Left ventricle myocardium superior (tissue), 1 donor: ENCODE measurements at regions not wholly inside any gene's neighbourhood (a gene's known extent, or its start where the extent isn't known, plus 50 kb on each side); places are given as distances from the start of the nearest gene placed in this dataset.
A peak's percentile ranks its signal among the peaks of the same experiment; 100 is the strongest.
"Not testable (repeated sequence)": the region's sequence is repeated elsewhere in the genome, so short reads cannot be mapped to it uniquely, and the experiment has no call there.

Experiments used
- ATAC-seq: fragments of 200-7000 bp; cut with Tn5 transposase; one replicate; pipeline ENCODE4 v1.9.1; 2020; ENCODE audit warnings: mild to moderate bottlenecking, moderate library complexity
- DNase-seq: peaks from one replicate; pipeline ENCODE4 v3.0.0-alpha.2; 2020
- intact Hi-C: fragments of 100-400 bp; cut with micrococcal nuclease; formaldehyde crosslinking; loops from one replicate; pipeline ENCODE4 v1.11.0; 2022
- donor health status: DM: no; HTN: yes; CAD: no; lungs with severe emphysema.

GRCh38 chrX:129361576-129361975, 161.7 kb downstream of the SMARCA1 start:
- intact Hi-C loops = no loop called here
- ATAC-seq = no peak
- DNase-seq = no peak

- intact Hi-C loops = no loop called here
- peak; percentile 12 for DNase-seq
- no peak for ATAC-seq
Measured at GRCh38 chrX:129360175-129360574, 163.1 kb downstream of the SMARCA1 start.

- no peak for DNase-seq
- no peak for ATAC-seq
- intact Hi-C loops = no loop called here
Measured at GRCh38 chrX:129359269-129359668, 164.0 kb downstream of the SMARCA1 start.

GRCh38 chrX:129357428-129357827, 165.9 kb downstream of the SMARCA1 start:
- DNase-seq, intact Hi-C loops, ATAC-seq: not testable (repeated sequence)

- DNase-seq (no peak), ATAC-seq (no peak)
- intact Hi-C loops = no loop called here
Measured at GRCh38 chrX:129347291-129347690, 176.0 kb downstream of the SMARCA1 start.

GRCh38 chrX:129346574-129346973, 176.7 kb downstream of the SMARCA1 start:
- ATAC-seq = no peak
- intact Hi-C loops = no loop called here
- no peak for DNase-seq

- intact Hi-C loops, ATAC-seq, DNase-seq: not testable (repeated sequence)
Measured at GRCh38 chrX:129337264-129337663, 186.0 kb downstream of the SMARCA1 start.

- no peak for DNase-seq
Measured at GRCh38 chrX:129323115-129323514, 200.2 kb downstream of the SMARCA1 start.

GRCh38 chrX:129318375-129318774, 204.9 kb downstream of the SMARCA1 start:
- intact Hi-C loops = no loop called here
- DNase-seq = no peak
- no peak for ATAC-seq

More at GRCh38 chrX:129323115-129323514, 200.2 kb downstream of the SMARCA1 start:
- intact Hi-C loops = no loop called here
- no peak for ATAC-seq

GRCh38 chrX:129316461-129316860, 206.8 kb downstream of the SMARCA1 start:
- ATAC-seq (no peak), DNase-seq (no peak)
- intact Hi-C loops = no loop called here

GRCh38 chrX:129310000-129310399, 213.3 kb downstream of the SMARCA1 start:
- no peak for DNase-seq
- intact Hi-C loops = no loop called here
- no peak for ATAC-seq

- no peak for ATAC-seq
- intact Hi-C loops = no loop called here
- no peak for DNase-seq
Measured at GRCh38 chrX:129262912-129263311, 260.4 kb downstream of the SMARCA1 start.

GRCh38 chrX:129255516-129255915, 267.8 kb downstream of the SMARCA1 start:
- intact Hi-C loops, ATAC-seq, DNase-seq: not testable (repeated sequence)

- no peak for ATAC-seq
- no peak for DNase-seq
- intact Hi-C loops = no loop called here
Measured at GRCh38 chrX:129249563-129249962, 273.7 kb downstream of the SMARCA1 start.

GRCh38 chrX:129247642-129248041, 275.6 kb downstream of the SMARCA1 start:
- intact Hi-C loops = no loop called here
- DNase-seq (no peak), ATAC-seq (peak; percentile 34)

- intact Hi-C loops = no loop called here
- ATAC-seq (no peak), DNase-seq (no peak)
Measured at GRCh38 chrX:129239371-129239770, 283.9 kb downstream of the SMARCA1 start.

GRCh38 chrX:129238011-129238410, 285.3 kb downstream of the SMARCA1 start:
- ATAC-seq (no peak), DNase-seq (no peak)
- intact Hi-C loops = no loop called here

- ATAC-seq = no peak
- intact Hi-C loops = no loop called here
Measured at GRCh38 chrX:129235903-129236302, 287.4 kb downstream of the SMARCA1 start.

GRCh38 chrX:129233786-129234185, 289.5 kb downstream of the SMARCA1 start:
- no peak for DNase-seq
- intact Hi-C loops = no loop called here
- ATAC-seq = no peak

More at GRCh38 chrX:129235903-129236302, 287.4 kb downstream of the SMARCA1 start:
- no peak for DNase-seq

- ATAC-seq = peak; percentile 76
- intact Hi-C loops = no loop called here
Measured at GRCh38 chrX:129230850-129231512, 292.3 kb downstream of the SMARCA1 start.

GRCh38 chrX:129230168-129230567, 293.1 kb downstream of the SMARCA1 start:
- DNase-seq (no peak), ATAC-seq (no peak)
- intact Hi-C loops = no loop called here

More at GRCh38 chrX:129230850-129231512, 292.3 kb downstream of the SMARCA1 start:
- no peak for DNase-seq
